Calu3 (cell line): ENCODE measurements at regions not wholly inside any gene's neighbourhood (a gene's known extent, or its start where the extent isn't known, plus 50 kb on each side); places are given as distances from the start of the nearest gene placed in this dataset.
"Not testable (repeated sequence)": the region's sequence is repeated elsewhere in the genome, so short reads cannot be mapped to it uniquely, and the experiment has no call there.

Source experiments
- BruUV-seq: library from RNA; stranded (reverse); fragments of 400-500 nt; replicated peaks from 2 replicates; lab custom pipeline; 2021; lab: Mats Ljungman, UMichigan
- CTCF ChIA-PET: fragments of 300-600 bp; sonication (Branson Sonifier 250); formaldehyde crosslinking; loops from one replicate; lab custom pipeline; 2022; ENCODE audit warnings: antibody characterized with exemption; lab: Charles Lee
- DNase-seq: peaks from one replicate; pipeline ENCODE4 v3.0.0; 2022
- H3K27ac Mint-ChIP-seq: one replicate; pipeline ENCODE4 v1.8.0; 2022; ENCODE audit warnings: mixed read lengths; ENCODE audit not compliant: unreplicated experiment
- H3K27me3 Mint-ChIP-seq: one replicate; pipeline ENCODE4 v1.8.0; 2022; ENCODE audit warnings: mixed read lengths; ENCODE audit not compliant: unreplicated experiment
- H3K36me3 Mint-ChIP-seq: one replicate; pipeline ENCODE4 v1.8.0; 2022; ENCODE audit warnings: mild to moderate bottlenecking, moderate library complexity, mixed read lengths; ENCODE audit not compliant: insufficient read depth, unreplicated experiment
- H3K4me1 Mint-ChIP-seq: one replicate; pipeline ENCODE4 v1.8.0; 2022; ENCODE audit warnings: mild to moderate bottlenecking, low read depth, mixed read lengths; ENCODE audit not compliant: unreplicated experiment
- H3K4me3 Mint-ChIP-seq: one replicate; pipeline ENCODE4 v1.8.0; 2022; ENCODE audit warnings: mild to moderate bottlenecking, low read depth, moderate library complexity, mixed read lengths; ENCODE audit not compliant: unreplicated experiment
- H3K9me3 Mint-ChIP-seq: one replicate; pipeline ENCODE4 v1.8.0; 2022; ENCODE audit warnings: low read depth, mixed read lengths; ENCODE audit not compliant: unreplicated experiment
- intact Hi-C: fragments of 100-400 bp; cut with micrococcal nuclease; formaldehyde crosslinking; loops from one replicate; pipeline ENCODE4 v1.10.0; 2022; ENCODE audit not compliant: unreplicated experiment
- TF ChIP-seq, protein P1 (sequence below): fragments of 200-600 bp; IDR thresholded peaks from one replicate; pipeline ENCODE4 v1.8.0; 2022; ENCODE audit warnings: antibody characterized with exemption; ENCODE audit not compliant: unreplicated experiment

DNA sequence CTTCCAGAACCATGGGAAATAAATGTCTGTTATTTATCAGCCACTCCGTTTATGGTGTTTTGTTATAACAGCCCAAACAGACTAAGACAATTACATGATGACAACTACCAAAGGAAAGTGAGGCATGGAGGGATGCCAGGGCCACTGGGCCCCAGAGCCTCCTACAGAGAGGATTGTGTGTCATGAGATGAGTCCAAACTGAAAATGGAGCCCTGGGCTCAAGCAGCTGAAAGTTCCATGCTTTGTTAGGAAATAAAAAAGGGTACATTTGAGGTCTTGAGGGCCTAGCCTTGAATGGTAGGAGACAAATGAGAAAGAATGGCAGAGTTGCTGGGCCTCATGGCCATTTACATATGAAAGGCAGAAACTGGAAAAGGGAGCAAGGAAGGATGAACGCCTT lies 586.5 kb downstream of the CETN3 start:
- BruUV-seq: no TSS peak
- no peak for DNase-seq
- Mint-ChIP-seq H3K36me3 (no peaks in the 10 kb centered on the region), H3K9me3 (no peaks in the 10 kb centered on the region), H3K27ac (no peak overlapping the region), H3K4me3 (no peak overlapping the region), H3K27me3 (no peaks in the 10 kb centered on the region), H3K4me1 (no peaks in the 10 kb centered on the region)
- CTCF ChIA-PET: no interaction called here
- TF ChIP-seq, protein P1, sequence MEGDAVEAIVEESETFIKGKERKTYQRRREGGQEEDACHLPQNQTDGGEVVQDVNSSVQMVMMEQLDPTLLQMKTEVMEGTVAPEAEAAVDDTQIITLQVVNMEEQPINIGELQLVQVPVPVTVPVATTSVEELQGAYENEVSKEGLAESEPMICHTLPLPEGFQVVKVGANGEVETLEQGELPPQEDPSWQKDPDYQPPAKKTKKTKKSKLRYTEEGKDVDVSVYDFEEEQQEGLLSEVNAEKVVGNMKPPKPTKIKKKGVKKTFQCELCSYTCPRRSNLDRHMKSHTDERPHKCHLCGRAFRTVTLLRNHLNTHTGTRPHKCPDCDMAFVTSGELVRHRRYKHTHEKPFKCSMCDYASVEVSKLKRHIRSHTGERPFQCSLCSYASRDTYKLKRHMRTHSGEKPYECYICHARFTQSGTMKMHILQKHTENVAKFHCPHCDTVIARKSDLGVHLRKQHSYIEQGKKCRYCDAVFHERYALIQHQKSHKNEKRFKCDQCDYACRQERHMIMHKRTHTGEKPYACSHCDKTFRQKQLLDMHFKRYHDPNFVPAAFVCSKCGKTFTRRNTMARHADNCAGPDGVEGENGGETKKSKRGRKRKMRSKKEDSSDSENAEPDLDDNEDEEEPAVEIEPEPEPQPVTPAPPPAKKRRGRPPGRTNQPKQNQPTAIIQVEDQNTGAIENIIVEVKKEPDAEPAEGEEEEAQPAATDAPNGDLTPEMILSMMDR: no peak
- intact Hi-C loops: no loop called here

DNA sequence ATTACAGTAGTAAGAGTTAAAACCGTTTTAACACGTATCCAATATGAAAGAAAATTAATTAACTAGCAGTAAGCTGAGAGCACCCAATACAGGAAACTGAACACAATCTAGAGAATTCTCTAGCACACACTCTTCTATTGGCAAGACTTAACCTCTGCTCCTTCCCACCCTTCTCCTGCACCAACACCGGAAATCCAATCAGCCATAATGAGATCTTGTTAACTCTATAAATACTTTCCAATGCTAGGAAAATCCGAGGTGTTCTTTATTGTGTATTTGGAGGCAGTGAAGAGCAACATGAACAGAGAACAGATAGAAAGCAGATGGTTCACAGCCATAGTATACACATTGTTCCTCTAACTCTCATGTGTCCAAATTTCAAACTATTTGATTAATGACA lies 591.7 kb downstream of the CETN3 start:
- Mint-ChIP-seq H3K27me3 (no peaks in the 10 kb centered on the region), H3K4me3 (no peak overlapping the region), H3K9me3 (no peaks in the 10 kb centered on the region), H3K4me1 (no peaks in the 10 kb centered on the region), H3K27ac (no peak overlapping the region), H3K36me3 (no peaks in the 10 kb centered on the region)
- BruUV-seq: no TSS peak
- no peak for DNase-seq
- TF ChIP-seq, protein P1: no peak
- intact Hi-C loops: no loop called here
- CTCF ChIA-PET: no interaction called here

DNA sequence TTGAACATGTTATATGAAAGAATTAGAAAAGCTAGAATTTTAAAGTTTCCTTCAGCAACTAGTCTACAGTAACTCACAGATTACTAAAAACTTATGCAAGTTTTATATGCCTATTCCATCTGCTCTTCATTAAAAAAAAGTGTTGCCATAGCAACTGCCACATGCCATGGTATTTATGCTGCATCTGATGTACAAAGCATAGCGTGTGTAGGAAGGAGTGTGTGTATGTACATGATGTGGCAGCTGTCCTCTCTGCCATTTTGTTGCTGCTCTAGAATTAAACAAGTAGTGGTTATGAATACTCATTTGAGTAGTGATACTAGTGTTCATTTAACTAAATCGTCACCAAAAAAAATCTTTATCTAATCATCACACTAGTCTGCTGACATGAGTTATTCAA lies 593.5 kb downstream of the CETN3 start:
- intact Hi-C loops: no loop called here
- DNase-seq: no peak
- no peaks in the 10 kb centered on the region for H3K4me1 Mint-ChIP-seq
- no peaks in the 10 kb centered on the region for H3K9me3 Mint-ChIP-seq
- TF ChIP-seq, protein P1: no peak
- H3K36me3 Mint-ChIP-seq: no peaks in the 10 kb centered on the region
- no peak overlapping the region for H3K27ac Mint-ChIP-seq
- no TSS peak for BruUV-seq
- H3K4me3 Mint-ChIP-seq: no peak overlapping the region
- CTCF ChIA-PET: no interaction called here
- no peaks in the 10 kb centered on the region for H3K27me3 Mint-ChIP-seq

DNA sequence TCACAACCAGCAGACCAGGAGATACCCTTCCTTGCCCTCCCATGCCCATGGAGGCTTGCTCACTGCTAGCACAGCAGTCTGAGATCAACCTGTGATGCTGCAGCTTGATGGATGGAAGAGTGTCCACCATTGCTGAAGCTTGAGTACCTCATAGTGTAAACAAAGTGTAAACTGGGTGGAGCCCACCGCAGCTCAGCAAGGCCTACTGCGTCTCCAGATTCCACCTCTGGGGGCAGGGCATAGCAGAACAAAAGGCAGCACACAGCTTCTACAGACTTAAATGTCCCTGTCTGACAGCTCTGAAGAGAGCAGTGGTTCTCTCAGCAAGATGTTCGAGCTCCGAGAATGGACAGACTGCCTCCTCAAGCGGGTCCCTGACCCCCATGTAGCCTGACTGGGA lies 608.8 kb downstream of the CETN3 start:
- H3K27me3 Mint-ChIP-seq, intact Hi-C loops, H3K36me3 Mint-ChIP-seq, H3K4me3 Mint-ChIP-seq, H3K4me1 Mint-ChIP-seq, DNase-seq, H3K9me3 Mint-ChIP-seq, BruUV-seq, H3K27ac Mint-ChIP-seq: not testable (repeated sequence)
- CTCF ChIA-PET: interaction anchor here (0.6 kb wide), 1 partner anchor 704 kb away, joined by 3 read pairs; no protein-coding TSS in a partner anchor

DNA sequence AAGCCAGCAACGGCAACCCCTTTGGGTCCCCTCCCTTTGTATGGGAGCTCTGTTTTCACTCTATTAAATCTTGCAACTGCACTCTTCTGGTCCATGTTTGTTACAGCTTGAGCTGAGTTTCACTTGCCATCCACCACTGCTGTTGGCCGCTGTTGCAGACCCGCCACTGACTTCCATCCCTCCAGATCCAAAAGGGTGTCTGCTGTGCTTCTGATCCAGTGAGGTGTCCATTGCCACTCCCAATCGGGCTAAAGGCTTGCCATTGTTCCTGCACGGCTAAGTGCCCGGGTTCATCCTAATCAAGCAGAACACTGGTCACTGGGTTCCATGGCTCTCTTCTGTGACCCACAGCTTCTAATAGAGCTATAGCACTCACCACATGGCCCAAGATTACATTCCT lies 615.1 kb downstream of the CETN3 start:
- H3K4me3 Mint-ChIP-seq, H3K36me3 Mint-ChIP-seq, H3K27ac Mint-ChIP-seq, DNase-seq, H3K9me3 Mint-ChIP-seq, H3K4me1 Mint-ChIP-seq, H3K27me3 Mint-ChIP-seq, BruUV-seq, CTCF ChIA-PET, intact Hi-C loops: not testable (repeated sequence)

DNA sequence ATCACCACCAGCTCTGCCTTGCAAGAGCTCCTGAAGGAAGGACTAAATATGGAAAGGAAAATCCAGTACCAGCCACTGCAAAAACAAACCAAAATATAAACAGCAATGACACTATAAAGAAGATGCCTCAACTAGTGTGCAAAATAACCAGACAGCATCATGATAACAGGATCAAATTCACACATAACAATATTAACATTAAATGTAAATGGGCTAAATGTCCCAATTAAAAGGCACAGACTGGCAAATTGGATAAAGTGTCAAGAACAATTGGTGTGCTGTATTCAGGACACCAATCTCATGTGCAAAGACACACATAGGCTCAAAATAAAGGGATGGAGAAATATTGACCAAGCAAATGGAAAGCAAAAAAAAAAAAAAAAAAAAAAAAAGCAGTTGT lies 629.8 kb downstream of the CETN3 start:
- CTCF ChIA-PET: interaction anchor here (0.7 kb wide), 1 partner anchor 20 kb away, joined by 4 read pairs; no protein-coding TSS in a partner anchor
- H3K9me3 Mint-ChIP-seq: peaks cover 25% of the 10 kb centered on the region
- intact Hi-C loops, H3K27me3 Mint-ChIP-seq, DNase-seq, H3K4me3 Mint-ChIP-seq, H3K4me1 Mint-ChIP-seq, H3K36me3 Mint-ChIP-seq, BruUV-seq, H3K27ac Mint-ChIP-seq: not testable (repeated sequence)
